Panc1 (cell line): ENCODE measurements at regions not wholly inside any gene's neighbourhood (a gene's known extent, or its start where the extent isn't known, plus 50 kb on each side); places are given as distances from the start of the nearest gene placed in this dataset.

Experiments
- CTCF ChIP-seq: fragments of 450-650 bp; IDR thresholded peaks from 2 replicates; pipeline ENCODE4 v1.5.1; 2017; ENCODE audit warnings: mild to moderate bottlenecking
- POLR2AphosphoS5 ChIP-seq: IDR thresholded peaks from 2 replicates; pipeline ENCODE4 v1.6.1; 2012; ENCODE audit warnings: mild to moderate bottlenecking, low read depth, low read length, moderate library complexity
- REST ChIP-seq, 2 experiments: IDR thresholded peaks; 2 replicates each; pipeline ENCODE4 v1.6.1; 2011 to 2012; ENCODE audit warnings: low read depth in 2 of 2, control low read depth in 1 of 2, low read length in 1 of 2, mild to moderate bottlenecking in 1 of 2, moderate library complexity in 1 of 2; ENCODE audit not compliant: insufficient read depth in 1 of 2
- SIN3A ChIP-seq: IDR thresholded peaks from 2 replicates; pipeline ENCODE4 v1.6.1; 2012; ENCODE audit warnings: low read depth, mild to moderate bottlenecking, low read length, moderate library complexity, borderline replicate concordance; ENCODE audit not compliant: insufficient read depth
- TCF7L2 ChIP-seq: IDR thresholded peaks from 2 replicates; pipeline ENCODE4 v1.6.1; 2011; ENCODE audit warnings: mild to moderate bottlenecking, low read depth, low read length, inconsistent platforms

GRCh38 chr1:47513393-47513792, 75.5 kb downstream of the FOXD2 start:
- no peak for TF ChIP-seq POLR2AphosphoS5
- no peak for TF ChIP-seq CTCF
- TF ChIP-seq SIN3A = no peak
- no peak for TF ChIP-seq REST (IDR thresholded peaks at IDR 0.05; ENCODE audit: insufficient read depth in 1 of 2, low read depth in 2 of 2, low read length in 1 of 2)
- no peak for TF ChIP-seq TCF7L2
